ENCODE measurements at regions not wholly inside any gene's neighbourhood (a gene's known extent, or its start where the extent isn't known, plus 50 kb on each side); places are given as distances from the start of the nearest gene placed in this dataset.
A peak's percentile ranks its signal among the peaks of the same experiment; 100 is the strongest.

DNA sequence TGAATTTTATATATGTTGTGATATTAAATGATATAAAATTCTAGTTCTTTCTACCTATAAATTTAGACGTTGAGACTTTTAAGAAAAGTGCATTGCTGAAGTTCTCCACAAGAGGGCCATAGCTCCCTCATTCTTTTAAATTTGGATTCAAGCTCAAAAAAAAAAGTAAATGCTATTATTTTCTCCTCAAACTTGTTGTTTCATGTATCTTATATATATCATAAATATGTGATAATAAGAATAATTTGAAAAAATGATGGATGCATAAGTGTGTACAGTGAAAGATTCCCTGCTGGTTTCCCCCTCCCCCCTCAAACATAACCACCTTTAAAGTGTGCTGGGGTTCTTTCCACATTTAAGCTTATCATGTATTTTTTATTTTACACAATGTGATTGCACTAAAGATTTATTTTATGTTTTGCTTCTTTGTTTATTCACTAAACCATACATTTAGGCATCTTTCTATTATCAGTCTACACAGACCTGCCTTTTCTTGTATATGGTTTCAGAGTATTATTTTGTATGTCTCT lies 769.4 kb upstream of the GOLIM4 start:
- Histone ChIP-seq H4K20me1 (ENCODE audit: insufficient read depth, low read length) (no peaks in the 10 kb centered on the region), H4K8ac (ENCODE audit: low read depth in 2 of 2, low read length in 2 of 2) (no peak overlapping the region), H3K4me1 (ENCODE audit: control insufficient read depth, insufficient read depth, low read length) (no peaks in the 10 kb centered on the region), H2BK20ac (ENCODE audit: low read depth, low read length) (no peak overlapping the region), H3K4me3 (ENCODE audit: insufficient read depth, low read depth, low read length) (no peak overlapping the region), H2AK9ac (replicated peaks; ENCODE audit: low read depth, low read length, poor library complexity) (no peak overlapping the region), H3K27me3 (ENCODE audit: control insufficient read depth, insufficient read depth, low read length) (no peaks in the 10 kb centered on the region), H3K4me2 (ENCODE audit: low read depth, low read length) (no peak overlapping the region), H2BK15ac (ENCODE audit: low read depth, low read length) (no peak overlapping the region), H3K14ac (replicated peaks; ENCODE audit: low read depth, low read length) (no peak overlapping the region), H2BK120ac (ENCODE audit: low read depth, low read length) (no peak overlapping the region), H3K27ac (ENCODE audit: insufficient read depth, low read length) (no peak overlapping the region), H2AFZ (replicated peaks; ENCODE audit: low read length, poor library complexity) (no peak overlapping the region), H3K4ac (ENCODE audit: low read depth, low read length) (no peak overlapping the region), H3K56ac (ENCODE audit: extremely low read depth, insufficient read depth, low read length) (no peak overlapping the region), H4K5ac (ENCODE audit: low read depth, low read length) (no peak overlapping the region), H3K9ac (ENCODE audit: low read depth, low read length) (no peak overlapping the region), H2BK5ac (ENCODE audit: low read depth, low read length, poor library complexity, severe bottlenecking) (no peak overlapping the region), H3K18ac (ENCODE audit: low read depth, low read length) (no peak overlapping the region), H3K9me3 (ENCODE audit: control insufficient read depth, insufficient read depth, low read length) (no peaks in the 10 kb centered on the region), H3K9me1 (ENCODE audit: insufficient read depth, low read length) (no peaks in the 10 kb centered on the region), H4K91ac (ENCODE audit: insufficient read depth, low read depth, low read length) (no peak overlapping the region), H2AK5ac (ENCODE audit: low read depth, low read length) (no peak overlapping the region), H3K23ac (ENCODE audit: low read depth, low read length) (no peak overlapping the region), H3K79me1 (ENCODE audit: low read depth in 1 of 2, low read length in 2 of 2) (no peaks in the 10 kb centered on the region), H3K36me3 (ENCODE audit: control insufficient read depth, insufficient read depth, low read length) (no peaks in the 10 kb centered on the region)
- DNase-seq (peak; percentile 48), ATAC-seq (ENCODE audit: low read depth) (peak; percentile 44; the same call in 1 of the 2 replicates)
- BruUV-seq (replicated peaks) = no TSS peak
- in situ Hi-C loops (cut with MboI; ENCODE audit: low sequenced_read_pairs) (loop anchor here (10.0 kb wide), 1 partner anchor 810 kb away; no protein-coding TSS in a partner anchor), dilution Hi-C loops (cut with HindIII; ENCODE audit: low sequenced_read_pairs, unreplicated experiment) (no loop called here), intact Hi-C loops (cut with micrococcal nuclease) (loop anchor here (2.0 kb wide), 3 partner anchors 282 to 880 kb away; no protein-coding TSS in a partner anchor)
- CTCF ChIA-PET = interaction anchor here (0.6 to 2.6 kb wide), 14 partner anchors 10 to 803 kb away, joined by 3 to 18 read pairs (median 3); no protein-coding TSS in a partner anchor
- POLR2A ChIA-PET (ENCODE audit: unreplicated experiment) = no interaction called here
- TF ChIP-seq, protein P1, sequence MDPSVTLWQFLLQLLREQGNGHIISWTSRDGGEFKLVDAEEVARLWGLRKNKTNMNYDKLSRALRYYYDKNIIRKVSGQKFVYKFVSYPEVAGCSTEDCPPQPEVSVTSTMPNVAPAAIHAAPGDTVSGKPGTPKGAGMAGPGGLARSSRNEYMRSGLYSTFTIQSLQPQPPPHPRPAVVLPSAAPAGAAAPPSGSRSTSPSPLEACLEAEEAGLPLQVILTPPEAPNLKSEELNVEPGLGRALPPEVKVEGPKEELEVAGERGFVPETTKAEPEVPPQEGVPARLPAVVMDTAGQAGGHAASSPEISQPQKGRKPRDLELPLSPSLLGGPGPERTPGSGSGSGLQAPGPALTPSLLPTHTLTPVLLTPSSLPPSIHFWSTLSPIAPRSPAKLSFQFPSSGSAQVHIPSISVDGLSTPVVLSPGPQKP (IDR thresholded peaks at IDR 0.05; ENCODE audit: borderline replicate concordance, low read depth, low read length) = no peak
- peak; percentile 67 for TF ChIP-seq SMC3 (IDR thresholded peaks at IDR 0.05; ENCODE audit: low read depth, low read length)
- TF ChIP-seq MXI1 (IDR thresholded peaks at IDR 0.05; ENCODE audit: borderline replicate concordance, low read depth, low read length) = no peak
- TF ChIP-seq RAD21 (IDR thresholded peaks at IDR 0.05; ENCODE audit: low read length) = peak; percentile 66
- TF ChIP-seq, protein P2, sequence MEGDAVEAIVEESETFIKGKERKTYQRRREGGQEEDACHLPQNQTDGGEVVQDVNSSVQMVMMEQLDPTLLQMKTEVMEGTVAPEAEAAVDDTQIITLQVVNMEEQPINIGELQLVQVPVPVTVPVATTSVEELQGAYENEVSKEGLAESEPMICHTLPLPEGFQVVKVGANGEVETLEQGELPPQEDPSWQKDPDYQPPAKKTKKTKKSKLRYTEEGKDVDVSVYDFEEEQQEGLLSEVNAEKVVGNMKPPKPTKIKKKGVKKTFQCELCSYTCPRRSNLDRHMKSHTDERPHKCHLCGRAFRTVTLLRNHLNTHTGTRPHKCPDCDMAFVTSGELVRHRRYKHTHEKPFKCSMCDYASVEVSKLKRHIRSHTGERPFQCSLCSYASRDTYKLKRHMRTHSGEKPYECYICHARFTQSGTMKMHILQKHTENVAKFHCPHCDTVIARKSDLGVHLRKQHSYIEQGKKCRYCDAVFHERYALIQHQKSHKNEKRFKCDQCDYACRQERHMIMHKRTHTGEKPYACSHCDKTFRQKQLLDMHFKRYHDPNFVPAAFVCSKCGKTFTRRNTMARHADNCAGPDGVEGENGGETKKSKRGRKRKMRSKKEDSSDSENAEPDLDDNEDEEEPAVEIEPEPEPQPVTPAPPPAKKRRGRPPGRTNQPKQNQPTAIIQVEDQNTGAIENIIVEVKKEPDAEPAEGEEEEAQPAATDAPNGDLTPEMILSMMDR (conservative IDR thresholded peaks at IDR 0.05; ENCODE audit: low read depth, low read length) = peak; percentile 76
- no CpG with 5 or more reads among the region's 1 CpG for WGBS, 2 experiments (ENCODE audit: extremely low coverage in 2 of 2, insufficient read length in 1 of 2)
